Parathyroid adenoma (tissue), 2 donors: ENCODE measurements at regions not wholly inside any gene's neighbourhood (a gene's known extent, or its start where the extent isn't known, plus 50 kb on each side); places are given as distances from the start of the nearest gene placed in this dataset.

Experiments
- H2AFZ ChIP-seq: fragments of 300-600 bp; sonication (generic); one replicate; pipeline ENCODE4 v1.7.0; 2017; ENCODE audit warnings: antibody characterized with exemption, mild to moderate bottlenecking
- H3K27ac ChIP-seq: fragments of 300-600 bp; sonication (generic); one replicate; pipeline ENCODE4 v1.7.0; 2017
- H3K27me3 ChIP-seq: fragments of 300-600 bp; sonication (generic); one replicate; pipeline ENCODE4 v1.7.0; 2017; ENCODE audit warnings: low read length; ENCODE audit not compliant: control insufficient read depth, insufficient read depth
- H3K36me3 ChIP-seq: fragments of 300-600 bp; sonication (generic); one replicate; pipeline ENCODE4 v1.7.0; 2017; ENCODE audit warnings: low read length; ENCODE audit not compliant: control insufficient read depth, insufficient read depth
- H3K4me1 ChIP-seq: fragments of 300-600 bp; sonication (generic); one replicate; pipeline ENCODE4 v1.7.0; 2017; ENCODE audit warnings: control low read depth
- H3K4me2 ChIP-seq: fragments of 300-600 bp; sonication (generic); one replicate; pipeline ENCODE4 v1.7.0; 2017; ENCODE audit warnings: low read length
- H3K4me3 ChIP-seq: fragments of 300-600 bp; sonication (generic); one replicate; pipeline ENCODE4 v1.7.0; 2017; ENCODE audit warnings: low read depth, low read length
- H3K79me2 ChIP-seq: fragments of 300-600 bp; sonication (generic); one replicate; pipeline ENCODE4 v1.7.0; 2017; ENCODE audit warnings: control low read depth
- H3K9ac ChIP-seq: fragments of 300-600 bp; sonication (generic); one replicate; pipeline ENCODE4 v1.7.0; 2017; ENCODE audit warnings: mild to moderate bottlenecking
- H3K9me3 ChIP-seq: fragments of 300-600 bp; sonication (generic); one replicate; pipeline ENCODE4 v1.7.0; 2017; ENCODE audit warnings: low read length; ENCODE audit not compliant: control insufficient read depth
- TF ChIP-seq, protein P1 (sequence below): fragments of 300-600 bp; sonication (generic); IDR thresholded peaks from one replicate; pipeline ENCODE4 v1.7.0; 2017; ENCODE audit warnings: antibody characterized with exemption, mild to moderate bottlenecking
- donor health status: primary hyperparathyroidism.

DNA sequence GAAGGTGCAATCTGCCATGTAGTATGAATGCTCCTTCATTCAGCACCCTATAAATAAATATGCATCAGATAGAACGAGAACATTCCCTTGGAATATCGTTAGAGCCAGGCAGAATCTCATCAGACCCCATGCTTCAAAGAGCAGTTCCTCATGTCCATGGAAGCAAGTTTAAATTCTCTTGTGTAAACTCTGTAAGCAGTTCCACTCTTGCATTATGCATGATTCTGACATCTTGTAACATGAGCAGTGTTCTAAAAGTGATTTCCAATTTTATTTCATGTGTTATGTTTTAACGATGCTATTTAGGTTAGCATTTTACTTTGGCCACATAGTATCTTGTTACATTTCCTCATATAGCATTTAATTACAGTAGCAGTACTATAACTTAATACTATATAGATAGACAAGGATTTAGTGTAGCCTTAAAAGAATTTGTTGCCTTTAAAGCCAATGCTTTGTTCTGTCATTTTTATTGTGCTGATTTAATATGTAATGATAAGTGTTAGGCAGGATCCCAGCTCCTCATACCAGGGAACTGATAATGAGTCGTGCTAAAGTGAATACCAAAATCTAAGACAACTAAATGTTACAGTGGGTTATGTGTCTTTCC lies 161.2 kb upstream of the NECTIN3 start:
- H3K4me2 ChIP-seq, result no peak overlapping the region
- H2AFZ ChIP-seq, result no peak overlapping the region
- no peak overlapping the region for H3K4me3 ChIP-seq
- H3K27ac ChIP-seq, result no peak overlapping the region
- TF ChIP-seq, protein P1, sequence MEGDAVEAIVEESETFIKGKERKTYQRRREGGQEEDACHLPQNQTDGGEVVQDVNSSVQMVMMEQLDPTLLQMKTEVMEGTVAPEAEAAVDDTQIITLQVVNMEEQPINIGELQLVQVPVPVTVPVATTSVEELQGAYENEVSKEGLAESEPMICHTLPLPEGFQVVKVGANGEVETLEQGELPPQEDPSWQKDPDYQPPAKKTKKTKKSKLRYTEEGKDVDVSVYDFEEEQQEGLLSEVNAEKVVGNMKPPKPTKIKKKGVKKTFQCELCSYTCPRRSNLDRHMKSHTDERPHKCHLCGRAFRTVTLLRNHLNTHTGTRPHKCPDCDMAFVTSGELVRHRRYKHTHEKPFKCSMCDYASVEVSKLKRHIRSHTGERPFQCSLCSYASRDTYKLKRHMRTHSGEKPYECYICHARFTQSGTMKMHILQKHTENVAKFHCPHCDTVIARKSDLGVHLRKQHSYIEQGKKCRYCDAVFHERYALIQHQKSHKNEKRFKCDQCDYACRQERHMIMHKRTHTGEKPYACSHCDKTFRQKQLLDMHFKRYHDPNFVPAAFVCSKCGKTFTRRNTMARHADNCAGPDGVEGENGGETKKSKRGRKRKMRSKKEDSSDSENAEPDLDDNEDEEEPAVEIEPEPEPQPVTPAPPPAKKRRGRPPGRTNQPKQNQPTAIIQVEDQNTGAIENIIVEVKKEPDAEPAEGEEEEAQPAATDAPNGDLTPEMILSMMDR, result no peak
- no peaks in the 10 kb centered on the region for H3K36me3 ChIP-seq
- H3K27me3 ChIP-seq, result no peaks in the 10 kb centered on the region
- H3K9ac ChIP-seq, result no peak overlapping the region
- no peaks in the 10 kb centered on the region for H3K9me3 ChIP-seq
- no peaks in the 10 kb centered on the region for H3K4me1 ChIP-seq
- H3K79me2 ChIP-seq, result no peaks in the 10 kb centered on the region

DNA sequence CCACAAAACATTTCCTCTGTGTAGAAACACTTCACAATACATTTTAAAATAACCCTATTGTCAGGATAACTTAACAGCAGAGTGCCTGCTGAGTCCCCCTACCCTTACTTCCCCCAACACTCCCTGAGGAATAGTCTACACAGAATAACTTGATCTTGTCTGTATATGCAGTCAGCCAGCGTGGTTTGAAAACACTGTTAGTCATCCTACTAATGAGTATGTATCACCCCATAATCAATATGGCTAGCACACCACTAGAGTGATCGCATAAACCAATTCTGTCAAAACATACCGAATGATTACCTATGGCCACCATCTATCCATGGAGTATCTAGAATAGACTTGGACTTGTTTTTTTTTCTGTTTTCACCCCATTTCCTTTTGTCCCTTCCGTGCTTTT lies 152.7 kb upstream of the NECTIN3 start:
- Histone ChIP-seq H3K9ac (no peak overlapping the region), H3K79me2 (no peaks in the 10 kb centered on the region), H3K4me3 (no peak overlapping the region), H2AFZ (no peak overlapping the region), H3K4me2 (no peak overlapping the region), H3K27me3 (no peaks in the 10 kb centered on the region), H3K9me3 (no peaks in the 10 kb centered on the region), H3K27ac (no peak overlapping the region), H3K36me3 (no peaks in the 10 kb centered on the region), H3K4me1 (no peaks in the 10 kb centered on the region)
- TF ChIP-seq, protein P1, result no peak

DNA sequence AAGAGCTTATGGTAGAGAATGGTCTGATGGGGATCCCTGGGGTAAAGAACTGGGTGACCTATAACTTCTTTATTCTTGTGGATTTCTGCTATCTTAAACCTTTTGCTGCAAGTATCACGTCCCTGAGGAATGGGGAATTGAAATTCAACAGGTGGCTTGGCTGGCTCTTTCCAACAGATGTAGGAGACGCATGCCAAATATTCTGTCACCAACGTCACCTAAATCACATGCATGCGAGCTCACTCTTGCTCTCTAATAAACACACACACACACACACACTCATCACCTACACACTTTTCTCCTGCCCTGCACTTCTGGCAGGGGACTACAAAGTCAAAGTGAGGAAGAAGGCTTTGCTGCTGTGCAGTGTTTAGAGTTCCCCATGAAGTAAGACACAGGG lies 145.8 kb upstream of the NECTIN3 start:
- H2AFZ ChIP-seq, result no peak overlapping the region
- H3K9ac ChIP-seq, result no peak overlapping the region
- no peaks in the 10 kb centered on the region for H3K27me3 ChIP-seq
- H3K79me2 ChIP-seq, result no peaks in the 10 kb centered on the region
- H3K9me3 ChIP-seq, result no peaks in the 10 kb centered on the region
- H3K4me3 ChIP-seq, result no peak overlapping the region
- TF ChIP-seq, protein P1, result no peak
- H3K36me3 ChIP-seq, result no peaks in the 10 kb centered on the region
- no peaks in the 10 kb centered on the region for H3K4me1 ChIP-seq
- H3K4me2 ChIP-seq, result no peak overlapping the region
- H3K27ac ChIP-seq, result no peak overlapping the region

DNA sequence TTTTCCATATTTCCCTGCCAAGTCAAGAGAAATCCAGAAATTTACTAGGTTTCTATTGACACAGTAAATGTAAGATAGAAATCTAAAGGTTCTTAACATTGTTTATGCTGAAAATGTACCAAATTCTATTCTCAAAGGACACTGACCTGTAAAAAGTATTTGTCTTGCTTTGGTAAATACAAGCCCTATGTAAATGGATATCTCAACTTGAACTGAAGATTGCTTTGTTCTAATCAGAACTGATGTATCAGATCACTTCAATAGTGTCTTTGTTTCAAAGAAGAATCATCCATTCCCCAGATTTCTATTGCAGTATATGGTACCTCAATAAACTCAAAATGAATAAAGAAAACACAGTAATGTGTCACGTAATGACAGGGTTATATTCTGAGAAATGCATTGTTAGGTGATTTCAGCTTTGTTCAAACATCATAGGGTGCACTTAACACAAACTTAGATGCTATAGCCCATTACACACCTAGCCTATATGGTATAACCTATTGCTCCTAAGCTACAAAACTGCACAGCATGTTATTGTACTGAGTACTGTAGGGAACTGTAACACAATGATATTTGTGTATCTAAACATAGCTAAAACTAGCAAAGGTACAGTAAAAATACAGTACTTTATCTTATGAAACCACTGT lies 143.5 kb upstream of the NECTIN3 start:
- Histone ChIP-seq H3K4me2 (no peak overlapping the region), H3K9ac (no peak overlapping the region), H3K79me2 (no peaks in the 10 kb centered on the region), H3K36me3 (no peaks in the 10 kb centered on the region), H3K27ac (no peak overlapping the region), H3K9me3 (no peaks in the 10 kb centered on the region), H3K27me3 (no peaks in the 10 kb centered on the region), H3K4me3 (no peak overlapping the region), H3K4me1 (no peaks in the 10 kb centered on the region), H2AFZ (no peak overlapping the region)
- TF ChIP-seq, protein P1, result no peak

DNA sequence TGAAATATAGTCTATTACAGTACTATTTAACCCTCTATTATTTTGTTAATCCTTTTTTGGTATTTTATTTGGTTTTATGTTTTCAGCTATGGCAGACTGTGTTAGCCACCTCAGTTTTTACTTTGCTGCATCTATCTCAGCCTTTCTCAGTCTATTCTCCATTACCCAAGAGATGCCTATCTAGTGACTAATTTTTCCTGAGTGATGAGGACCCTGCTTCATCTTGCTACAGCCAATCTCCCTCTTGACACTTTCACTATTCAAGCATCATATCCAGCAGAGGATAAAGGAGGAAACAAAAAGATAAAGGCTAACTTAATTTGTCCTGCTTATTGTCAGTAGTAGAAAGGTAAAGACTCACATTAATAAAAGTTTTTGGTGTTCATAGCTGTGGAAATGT lies 141.8 kb upstream of the NECTIN3 start:
- TF ChIP-seq, protein P1, result no peak
- Histone ChIP-seq H3K27ac (no peak overlapping the region), H3K27me3 (no peaks in the 10 kb centered on the region), H3K4me2 (no peak overlapping the region), H3K79me2 (no peaks in the 10 kb centered on the region), H3K9me3 (no peaks in the 10 kb centered on the region), H3K36me3 (no peaks in the 10 kb centered on the region), H3K4me3 (no peak overlapping the region), H3K4me1 (no peaks in the 10 kb centered on the region), H3K9ac (no peak overlapping the region), H2AFZ (no peak overlapping the region)
